Vagina (tissue), 2 donors: ENCODE measurements at regions not wholly inside any gene's neighbourhood (a gene's known extent, or its start where the extent isn't known, plus 50 kb on each side); places are given as distances from the start of the nearest gene placed in this dataset.

Experiments
- DNase-seq, 2 donors: peaks; one replicate each; pipeline ENCODE4 v3.0.0-alpha.2; 2017; ENCODE audit errors: extremely low spot score in 2 of 2
- H3K27ac ChIP-seq: fragments of 200-600 bp; sonication (generic); one replicate; pipeline ENCODE4 v1.5.1; 2019
- H3K27me3 ChIP-seq: fragments of 200-600 bp; sonication (generic); one replicate; pipeline ENCODE4 v1.5.1; 2019
- H3K36me3 ChIP-seq, 2 donors: fragments of 200-600 bp; sonication (generic); one replicate each; pipeline ENCODE4 v1.5.1; 2017 to 2019
- H3K4me1 ChIP-seq: fragments of 200-600 bp; sonication (generic); one replicate; pipeline ENCODE4 v1.5.1; 2019
- H3K4me3 ChIP-seq, 2 donors: fragments of 200-600 bp; sonication (generic); 1 replicate in 1 of 2; 2 replicates in 1 of 2; pipeline ENCODE4 v1.5.1; 2016 to 2019
- H3K9me3 ChIP-seq: fragments of 200-600 bp; sonication (generic); one replicate; pipeline ENCODE4 v1.5.1; 2019
- POLR2A ChIP-seq, 2 donors: fragments of 450-650 bp; IDR thresholded peaks; one replicate each; pipeline ENCODE4 v1.6.1; 2017; ENCODE audit warnings: antibody characterized with exemption in 2 of 2, mild to moderate bottlenecking in 2 of 2, moderate library complexity in 2 of 2
- POLR2AphosphoS5 ChIP-seq, 2 donors: sonication (generic); formaldehyde crosslinking; IDR thresholded peaks; one replicate each; pipeline ENCODE4 v1.9.0; 2017; ENCODE audit warnings: antibody characterized with exemption in 2 of 2, mild to moderate bottlenecking in 2 of 2, low read depth in 1 of 2; ENCODE audit not compliant: insufficient read depth in 1 of 2
- intact Hi-C: fragments of 100-400 bp; cut with DNase I; formaldehyde crosslinking; loops from one replicate; pipeline ENCODE4 v1.15.1; 2023
- TF ChIP-seq, protein P1 (sequence below), 3 experiments: fragments of 450-650 bp in 2 of 3; fragments of 200-600 bp in 1 of 3; sonication (generic) in 1 of 3; IDR thresholded peaks; one replicate each; pipeline ENCODE4 v1.5.1; 2017 to 2019; ENCODE audit warnings: antibody characterized with exemption in 3 of 3, mild to moderate bottlenecking in 2 of 3, moderate library complexity in 2 of 3

DNA sequence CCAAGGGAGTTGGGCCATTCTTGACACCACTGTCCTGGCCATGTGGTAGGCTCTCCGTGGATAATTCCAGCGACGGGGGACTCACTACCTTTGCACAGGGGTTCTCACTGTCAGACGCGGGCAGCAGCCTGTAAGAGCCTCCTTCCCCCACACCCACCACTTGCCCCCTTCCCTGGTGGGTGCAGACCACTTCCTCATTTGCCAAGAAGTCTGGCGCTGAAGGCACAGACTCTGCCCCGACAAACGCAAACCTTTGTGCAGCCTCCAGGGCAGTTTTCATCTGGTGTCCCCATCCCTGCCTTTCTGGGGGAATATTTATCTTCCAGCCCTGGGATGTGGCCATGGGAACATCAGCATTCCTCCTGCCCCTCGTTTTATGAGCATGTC, 422.5 kb downstream of the SHANK2 start:
- H3K4me3 ChIP-seq = no peak overlapping the region
- no peaks in the 10 kb centered on the region for H3K9me3 ChIP-seq
- H3K36me3 ChIP-seq = no peaks in the 10 kb centered on the region
- H3K27me3 ChIP-seq = no peaks in the 10 kb centered on the region
- peaks cover 7% of the 10 kb centered on the region for H3K4me1 ChIP-seq
- intact Hi-C loops = no loop called here
- no peak overlapping the region for H3K27ac ChIP-seq
- TF ChIP-seq, protein P1, sequence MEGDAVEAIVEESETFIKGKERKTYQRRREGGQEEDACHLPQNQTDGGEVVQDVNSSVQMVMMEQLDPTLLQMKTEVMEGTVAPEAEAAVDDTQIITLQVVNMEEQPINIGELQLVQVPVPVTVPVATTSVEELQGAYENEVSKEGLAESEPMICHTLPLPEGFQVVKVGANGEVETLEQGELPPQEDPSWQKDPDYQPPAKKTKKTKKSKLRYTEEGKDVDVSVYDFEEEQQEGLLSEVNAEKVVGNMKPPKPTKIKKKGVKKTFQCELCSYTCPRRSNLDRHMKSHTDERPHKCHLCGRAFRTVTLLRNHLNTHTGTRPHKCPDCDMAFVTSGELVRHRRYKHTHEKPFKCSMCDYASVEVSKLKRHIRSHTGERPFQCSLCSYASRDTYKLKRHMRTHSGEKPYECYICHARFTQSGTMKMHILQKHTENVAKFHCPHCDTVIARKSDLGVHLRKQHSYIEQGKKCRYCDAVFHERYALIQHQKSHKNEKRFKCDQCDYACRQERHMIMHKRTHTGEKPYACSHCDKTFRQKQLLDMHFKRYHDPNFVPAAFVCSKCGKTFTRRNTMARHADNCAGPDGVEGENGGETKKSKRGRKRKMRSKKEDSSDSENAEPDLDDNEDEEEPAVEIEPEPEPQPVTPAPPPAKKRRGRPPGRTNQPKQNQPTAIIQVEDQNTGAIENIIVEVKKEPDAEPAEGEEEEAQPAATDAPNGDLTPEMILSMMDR (IDR thresholded peaks at IDR 0.05) = no peak
- no peak for TF ChIP-seq POLR2A (IDR thresholded peaks at IDR 0.05)
- TF ChIP-seq POLR2AphosphoS5 (IDR thresholded peaks at IDR 0.05; ENCODE audit: insufficient read depth in 1 of 2, low read depth in 1 of 2) = no peak
- DNase-seq = no peak

DNA sequence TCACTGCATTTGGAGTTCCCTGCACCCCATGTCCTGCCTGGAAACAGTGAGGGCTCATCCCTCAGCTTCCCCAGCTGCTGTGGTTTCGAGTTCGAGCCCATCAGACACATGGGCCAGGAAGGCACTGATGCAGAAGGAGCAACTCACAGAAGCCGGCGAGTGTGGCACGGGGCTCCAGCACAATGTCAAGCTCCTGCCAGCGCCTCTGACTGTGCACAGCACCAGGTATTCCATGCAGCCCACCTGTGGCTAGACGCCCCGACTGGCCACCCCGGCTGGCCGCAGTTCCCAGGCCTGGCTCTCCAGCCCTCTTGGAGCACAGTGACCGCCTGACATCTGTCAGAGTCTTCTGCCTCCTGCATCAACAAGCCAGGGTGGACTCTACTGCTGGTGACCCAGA, 419.4 kb downstream of the SHANK2 start:
- DNase-seq = no peak
- Histone ChIP-seq H3K4me1 (peaks cover 7% of the 10 kb centered on the region), H3K27ac (no peak overlapping the region), H3K36me3 (no peaks in the 10 kb centered on the region), H3K9me3 (no peaks in the 10 kb centered on the region), H3K27me3 (no peaks in the 10 kb centered on the region), H3K4me3 (no peak overlapping the region)
- intact Hi-C loops = no loop called here
- TF ChIP-seq POLR2A (IDR thresholded peaks at IDR 0.05) = no peak
- TF ChIP-seq, protein P1 (IDR thresholded peaks at IDR 0.05) = no peak
- no peak for TF ChIP-seq POLR2AphosphoS5 (IDR thresholded peaks at IDR 0.05; ENCODE audit: insufficient read depth in 1 of 2, low read depth in 1 of 2)

- Histone ChIP-seq H3K4me3 (no peak overlapping the region), H3K36me3 (no peaks in the 10 kb centered on the region), H3K27me3 (no peaks in the 10 kb centered on the region), H3K4me1 (peaks cover 7% of the 10 kb centered on the region), H3K9me3 (no peaks in the 10 kb centered on the region), H3K27ac (no peak overlapping the region)
- intact Hi-C loops = no loop called here
- no peak for TF ChIP-seq POLR2AphosphoS5 (IDR thresholded peaks at IDR 0.05; ENCODE audit: insufficient read depth in 1 of 2, low read depth in 1 of 2)
- no peak for TF ChIP-seq POLR2A (IDR thresholded peaks at IDR 0.05)
- TF ChIP-seq, protein P1 (IDR thresholded peaks at IDR 0.05) = no peak
- DNase-seq = no peak
These were observed 418.8 kb downstream of the SHANK2 start for GRCh38 chr11:70833554-70833953.

- DNase-seq = no peak
- Histone ChIP-seq H3K9me3 (no peaks in the 10 kb centered on the region), H3K27ac (no peak overlapping the region), H3K4me1 (no peaks in the 10 kb centered on the region), H3K4me3 (no peak overlapping the region), H3K36me3 (no peaks in the 10 kb centered on the region), H3K27me3 (no peaks in the 10 kb centered on the region)
- TF ChIP-seq POLR2A (IDR thresholded peaks at IDR 0.05) (no peak), POLR2AphosphoS5 (IDR thresholded peaks at IDR 0.05; ENCODE audit: insufficient read depth in 1 of 2, low read depth in 1 of 2) (no peak)
- TF ChIP-seq, protein P1 (IDR thresholded peaks at IDR 0.05) = no peak
- intact Hi-C loops = no loop called here
These were observed 418.0 kb downstream of the SHANK2 start for GRCh38 chr11:70834277-70834940.

- intact Hi-C loops = no loop called here
- TF ChIP-seq POLR2A (IDR thresholded peaks at IDR 0.05) (no peak), POLR2AphosphoS5 (IDR thresholded peaks at IDR 0.05; ENCODE audit: insufficient read depth in 1 of 2, low read depth in 1 of 2) (no peak)
- TF ChIP-seq, protein P1 (IDR thresholded peaks at IDR 0.05) = no peak
- Histone ChIP-seq H3K27me3 (no peaks in the 10 kb centered on the region), H3K27ac (no peak overlapping the region), H3K36me3 (no peaks in the 10 kb centered on the region), H3K9me3 (no peaks in the 10 kb centered on the region), H3K4me1 (no peaks in the 10 kb centered on the region), H3K4me3 (no peak overlapping the region)
- DNase-seq = no peak
These were observed 417.3 kb downstream of the SHANK2 start for GRCh38 chr11:70834984-70835560.
